ENCODE measurements at regions not wholly inside any gene's neighbourhood (a gene's known extent, or its start where the extent isn't known, plus 50 kb on each side); places are given as distances from the start of the nearest gene placed in this dataset.

- no peak overlapping the region for H3K27ac Mint-ChIP-seq
- no peak for DNase-seq (ENCODE audit: low spot score)
- no peaks in the 10 kb centered on the region for H3K36me3 Mint-ChIP-seq (ENCODE audit: low read depth)
- H3K9me3 Mint-ChIP-seq, result peaks cover 44% of the 10 kb centered on the region
- no peak overlapping the region for H3K4me3 Mint-ChIP-seq
- no peaks in the 10 kb centered on the region for H3K27me3 Mint-ChIP-seq (ENCODE audit: low read depth)
- no peaks in the 10 kb centered on the region for H3K4me1 Mint-ChIP-seq (ENCODE audit: low read depth)
Measured at GRCh38 chr1:106194206-106194605, 862.3 kb upstream of the PRMT6 start.

GRCh38 chr1:106200711-106201110 is 855.8 kb upstream of the PRMT6 start:
- H3K27me3 Mint-ChIP-seq (ENCODE audit: low read depth), result no peaks in the 10 kb centered on the region
- no peaks in the 10 kb centered on the region for H3K4me1 Mint-ChIP-seq (ENCODE audit: low read depth)
- no peak overlapping the region for H3K4me3 Mint-ChIP-seq
- no peak overlapping the region for H3K27ac Mint-ChIP-seq
- H3K9me3 Mint-ChIP-seq, result peaks cover 24% of the 10 kb centered on the region
- no peaks in the 10 kb centered on the region for H3K36me3 Mint-ChIP-seq (ENCODE audit: low read depth)
- DNase-seq (ENCODE audit: low spot score), result no peak

- no peak for DNase-seq (ENCODE audit: low spot score)
- Mint-ChIP-seq H3K9me3 (peaks cover 14% of the 10 kb centered on the region), H3K27me3 (ENCODE audit: low read depth) (no peaks in the 10 kb centered on the region), H3K27ac (no peak overlapping the region), H3K36me3 (ENCODE audit: low read depth) (no peaks in the 10 kb centered on the region), H3K4me1 (ENCODE audit: low read depth) (no peaks in the 10 kb centered on the region), H3K4me3 (no peak overlapping the region)
Measured at GRCh38 chr1:106207185-106207584, 849.3 kb upstream of the PRMT6 start.

- Mint-ChIP-seq H3K9me3 (peaks cover 18% of the 10 kb centered on the region), H3K27ac (no peak overlapping the region), H3K27me3 (ENCODE audit: low read depth) (no peaks in the 10 kb centered on the region), H3K4me1 (ENCODE audit: low read depth) (no peaks in the 10 kb centered on the region), H3K36me3 (ENCODE audit: low read depth) (no peaks in the 10 kb centered on the region), H3K4me3 (no peak overlapping the region)
- DNase-seq (ENCODE audit: low spot score), result no peak
Measured at GRCh38 chr1:106217765-106218164, 838.7 kb upstream of the PRMT6 start.

GRCh38 chr1:106222403-106222802 is 834.1 kb upstream of the PRMT6 start:
- DNase-seq (ENCODE audit: low spot score), result no peak
- H3K4me1 Mint-ChIP-seq (ENCODE audit: low read depth), result no peaks in the 10 kb centered on the region
- H3K27me3 Mint-ChIP-seq (ENCODE audit: low read depth), result no peaks in the 10 kb centered on the region
- H3K9me3 Mint-ChIP-seq, result peaks cover 12% of the 10 kb centered on the region
- H3K4me3 Mint-ChIP-seq, result no peak overlapping the region
- H3K36me3 Mint-ChIP-seq (ENCODE audit: low read depth), result no peaks in the 10 kb centered on the region
- H3K27ac Mint-ChIP-seq, result no peak overlapping the region

- Mint-ChIP-seq H3K27me3 (ENCODE audit: low read depth) (no peaks in the 10 kb centered on the region), H3K36me3 (ENCODE audit: low read depth) (no peaks in the 10 kb centered on the region), H3K9me3 (peaks cover 12% of the 10 kb centered on the region), H3K27ac (no peak overlapping the region), H3K4me3 (no peak overlapping the region), H3K4me1 (ENCODE audit: low read depth) (no peaks in the 10 kb centered on the region)
- no peak for DNase-seq (ENCODE audit: low spot score)
Measured at GRCh38 chr1:106223213-106223612, 833.3 kb upstream of the PRMT6 start.

- Mint-ChIP-seq H3K36me3 (ENCODE audit: low read depth) (no peaks in the 10 kb centered on the region), H3K27me3 (ENCODE audit: low read depth) (no peaks in the 10 kb centered on the region), H3K27ac (no peak overlapping the region), H3K4me3 (no peak overlapping the region), H3K9me3 (peaks cover 13% of the 10 kb centered on the region), H3K4me1 (ENCODE audit: low read depth) (no peaks in the 10 kb centered on the region)
- no peak for DNase-seq (ENCODE audit: low spot score)
Measured at GRCh38 chr1:106224426-106224825, 832.0 kb upstream of the PRMT6 start.

- H3K4me3 Mint-ChIP-seq, result no peak overlapping the region
- DNase-seq (ENCODE audit: low spot score), result no peak
- peaks cover 13% of the 10 kb centered on the region for H3K9me3 Mint-ChIP-seq
- no peaks in the 10 kb centered on the region for H3K36me3 Mint-ChIP-seq (ENCODE audit: low read depth)
- H3K4me1 Mint-ChIP-seq (ENCODE audit: low read depth), result no peaks in the 10 kb centered on the region
- H3K27me3 Mint-ChIP-seq (ENCODE audit: low read depth), result no peaks in the 10 kb centered on the region
- no peak overlapping the region for H3K27ac Mint-ChIP-seq
Measured at GRCh38 chr1:106225403-106225802, 831.1 kb upstream of the PRMT6 start.

GRCh38 chr1:106226550-106226949 is 829.9 kb upstream of the PRMT6 start:
- H3K4me3 Mint-ChIP-seq, result no peak overlapping the region
- H3K4me1 Mint-ChIP-seq (ENCODE audit: low read depth), result no peaks in the 10 kb centered on the region
- H3K36me3 Mint-ChIP-seq (ENCODE audit: low read depth), result no peaks in the 10 kb centered on the region
- DNase-seq (ENCODE audit: low spot score), result no peak
- no peaks in the 10 kb centered on the region for H3K27me3 Mint-ChIP-seq (ENCODE audit: low read depth)
- peaks cover 13% of the 10 kb centered on the region for H3K9me3 Mint-ChIP-seq
- no peak overlapping the region for H3K27ac Mint-ChIP-seq

- DNase-seq (ENCODE audit: low spot score), result no peak
- Mint-ChIP-seq H3K36me3 (ENCODE audit: low read depth) (no peaks in the 10 kb centered on the region), H3K9me3 (peaks cover 24% of the 10 kb centered on the region), H3K27ac (no peak overlapping the region), H3K4me1 (ENCODE audit: low read depth) (no peaks in the 10 kb centered on the region), H3K27me3 (ENCODE audit: low read depth) (no peaks in the 10 kb centered on the region), H3K4me3 (no peak overlapping the region)
Measured at GRCh38 chr1:106232128-106232527, 824.3 kb upstream of the PRMT6 start.

GRCh38 chr1:106233511-106233910 is 823.0 kb upstream of the PRMT6 start:
- H3K27me3 Mint-ChIP-seq (ENCODE audit: low read depth), result no peaks in the 10 kb centered on the region
- no peaks in the 10 kb centered on the region for H3K4me1 Mint-ChIP-seq (ENCODE audit: low read depth)
- no peak overlapping the region for H3K4me3 Mint-ChIP-seq
- peaks cover 27% of the 10 kb centered on the region for H3K9me3 Mint-ChIP-seq
- no peak overlapping the region for H3K27ac Mint-ChIP-seq
- no peaks in the 10 kb centered on the region for H3K36me3 Mint-ChIP-seq (ENCODE audit: low read depth)
- no peak for DNase-seq (ENCODE audit: low spot score)

GRCh38 chr1:106249365-106249764 is 807.1 kb upstream of the PRMT6 start:
- H3K9me3 Mint-ChIP-seq, result peaks cover 37% of the 10 kb centered on the region
- H3K27ac Mint-ChIP-seq, result no peak overlapping the region
- H3K4me1 Mint-ChIP-seq (ENCODE audit: low read depth), result no peaks in the 10 kb centered on the region
- no peak for DNase-seq (ENCODE audit: low spot score)
- no peaks in the 10 kb centered on the region for H3K27me3 Mint-ChIP-seq (ENCODE audit: low read depth)
- H3K4me3 Mint-ChIP-seq, result no peak overlapping the region
- H3K36me3 Mint-ChIP-seq (ENCODE audit: low read depth), result no peaks in the 10 kb centered on the region

GRCh38 chr1:106249810-106250209 is 806.7 kb upstream of the PRMT6 start:
- H3K4me3 Mint-ChIP-seq, result no peak overlapping the region
- H3K4me1 Mint-ChIP-seq (ENCODE audit: low read depth), result no peaks in the 10 kb centered on the region
- no peaks in the 10 kb centered on the region for H3K36me3 Mint-ChIP-seq (ENCODE audit: low read depth)
- peaks cover 36% of the 10 kb centered on the region for H3K9me3 Mint-ChIP-seq
- no peaks in the 10 kb centered on the region for H3K27me3 Mint-ChIP-seq (ENCODE audit: low read depth)
- no peak for DNase-seq (ENCODE audit: low spot score)
- no peak overlapping the region for H3K27ac Mint-ChIP-seq

- Mint-ChIP-seq H3K4me1 (ENCODE audit: low read depth) (no peaks in the 10 kb centered on the region), H3K9me3 (peaks cover 41% of the 10 kb centered on the region), H3K4me3 (no peak overlapping the region), H3K36me3 (ENCODE audit: low read depth) (no peaks in the 10 kb centered on the region), H3K27me3 (ENCODE audit: low read depth) (no peaks in the 10 kb centered on the region), H3K27ac (no peak overlapping the region)
- DNase-seq (ENCODE audit: low spot score), result no peak
Measured at GRCh38 chr1:106254748-106255147, 801.7 kb upstream of the PRMT6 start.

GRCh38 chr1:106266786-106267185 is 789.7 kb upstream of the PRMT6 start:
- no peak overlapping the region for H3K4me3 Mint-ChIP-seq
- H3K36me3 Mint-ChIP-seq (ENCODE audit: low read depth), result no peaks in the 10 kb centered on the region
- no peaks in the 10 kb centered on the region for H3K27me3 Mint-ChIP-seq (ENCODE audit: low read depth)
- H3K4me1 Mint-ChIP-seq (ENCODE audit: low read depth), result no peaks in the 10 kb centered on the region
- DNase-seq (ENCODE audit: low spot score), result no peak
- no peak overlapping the region for H3K27ac Mint-ChIP-seq
- H3K9me3 Mint-ChIP-seq, result peaks cover 46% of the 10 kb centered on the region

Measured in T-helper 2 cell treated with Interferon-gamma antibody and Interleukin-4, amounts not matched to agents 5 μg/mL and 100 μg/mL, for 36 hours (primary cell).